C4-2B (cell line): ENCODE measurements at regions not wholly inside any gene's neighbourhood (a gene's known extent, or its start where the extent isn't known, plus 50 kb on each side); places are given as distances from the start of the nearest gene placed in this dataset.

Experiments used
- CTCF ChIP-seq: fragments of 450-650 bp; conservative IDR thresholded peaks from 2 replicates; pipeline ENCODE4 v1.5.1; 2017; ENCODE audit warnings: mild to moderate bottlenecking
- ZFX ChIP-seq: fragments of 450-650 bp; IDR thresholded peaks from 2 replicates; pipeline ENCODE4 v1.6.1; 2017

- TF ChIP-seq CTCF (no peak), ZFX (no peak)
Observed at GRCh38 chr7:42573881-42574672, 337.1 kb upstream of the GLI3 start.
